RWPE1 (cell line): ENCODE measurements at regions not wholly inside any gene's neighbourhood (a gene's known extent, or its start where the extent isn't known, plus 50 kb on each side); places are given as distances from the start of the nearest gene placed in this dataset.

ENCODE experiments used
- CTCF ChIA-PET: fragments of 350-600 bp; sonication (Branson Sonifier 250); formaldehyde crosslinking; extraction: SDS; loops from one replicate; lab custom pipeline; 2021; lab: Yijun Ruan, JAX
- POLR2A ChIA-PET: fragments of 400-600 bp; formaldehyde crosslinking; extraction: SDS; loops from one replicate; lab custom pipeline; 2020; ENCODE audit warnings: antibody characterized with exemption; ENCODE audit not compliant: low non-redundant PET; lab: Yijun Ruan, JAX
- DNase-seq: peaks from one replicate; pipeline ENCODE4 v3.0.0; 2012; ENCODE audit warnings: low spot score
- H3K27ac ChIP-seq: fragments of 450-650 bp; 2 replicates; pipeline ENCODE4 v1.5.1; 2017
- TF ChIP-seq, protein P1 (sequence below): fragments of 450-650 bp; conservative IDR thresholded peaks from 2 replicates; pipeline ENCODE4 v1.5.1; 2017; ENCODE audit warnings: low read depth, mild to moderate bottlenecking

- CTCF ChIA-PET: no interaction called here
- DNase-seq: no peak
- POLR2A ChIA-PET: no interaction called here
- H3K27ac ChIP-seq: no peak overlapping the region
- TF ChIP-seq, protein P1, sequence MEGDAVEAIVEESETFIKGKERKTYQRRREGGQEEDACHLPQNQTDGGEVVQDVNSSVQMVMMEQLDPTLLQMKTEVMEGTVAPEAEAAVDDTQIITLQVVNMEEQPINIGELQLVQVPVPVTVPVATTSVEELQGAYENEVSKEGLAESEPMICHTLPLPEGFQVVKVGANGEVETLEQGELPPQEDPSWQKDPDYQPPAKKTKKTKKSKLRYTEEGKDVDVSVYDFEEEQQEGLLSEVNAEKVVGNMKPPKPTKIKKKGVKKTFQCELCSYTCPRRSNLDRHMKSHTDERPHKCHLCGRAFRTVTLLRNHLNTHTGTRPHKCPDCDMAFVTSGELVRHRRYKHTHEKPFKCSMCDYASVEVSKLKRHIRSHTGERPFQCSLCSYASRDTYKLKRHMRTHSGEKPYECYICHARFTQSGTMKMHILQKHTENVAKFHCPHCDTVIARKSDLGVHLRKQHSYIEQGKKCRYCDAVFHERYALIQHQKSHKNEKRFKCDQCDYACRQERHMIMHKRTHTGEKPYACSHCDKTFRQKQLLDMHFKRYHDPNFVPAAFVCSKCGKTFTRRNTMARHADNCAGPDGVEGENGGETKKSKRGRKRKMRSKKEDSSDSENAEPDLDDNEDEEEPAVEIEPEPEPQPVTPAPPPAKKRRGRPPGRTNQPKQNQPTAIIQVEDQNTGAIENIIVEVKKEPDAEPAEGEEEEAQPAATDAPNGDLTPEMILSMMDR: no peak
Observed at GRCh38 chr22:48926643-48927042, 901.0 kb downstream of the BRD1 start.

- no peak for DNase-seq
- ChIA-PET POLR2A (no interaction called here), CTCF (no interaction called here)
- H3K27ac ChIP-seq: no peak overlapping the region
- TF ChIP-seq, protein P1: no peak
Observed at GRCh38 chr22:48926136-48926535, 901.5 kb downstream of the BRD1 start.

GRCh38 chr22:48925450-48925849 is 902.2 kb downstream of the BRD1 start:
- no peak overlapping the region for H3K27ac ChIP-seq
- TF ChIP-seq, protein P1: no peak
- no peak for DNase-seq
- CTCF ChIA-PET: no interaction called here
- POLR2A ChIA-PET: no interaction called here

DNA sequence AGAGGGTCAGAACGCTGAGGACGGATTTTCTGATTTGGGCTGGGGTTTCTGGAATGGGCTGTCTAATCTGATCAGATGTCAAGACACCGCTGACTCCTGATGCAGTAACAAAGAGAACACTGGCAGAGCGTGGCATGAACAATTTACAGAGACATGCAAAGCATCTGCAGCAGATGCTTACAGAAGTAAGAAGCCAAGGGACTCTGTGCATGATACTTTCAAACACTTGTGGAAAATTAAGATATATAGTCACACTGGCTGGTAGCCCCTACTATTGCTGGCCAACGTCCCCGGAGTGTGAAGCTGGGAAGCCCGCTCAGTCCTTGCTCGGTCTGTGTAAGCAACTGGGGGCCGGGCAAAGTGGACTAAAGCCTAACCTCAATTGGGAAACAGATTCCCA is 903.7 kb downstream of the BRD1 start:
- no peak for DNase-seq
- ChIA-PET CTCF (no interaction called here), POLR2A (no interaction called here)
- TF ChIP-seq, protein P1: no peak
- no peak overlapping the region for H3K27ac ChIP-seq

DNA sequence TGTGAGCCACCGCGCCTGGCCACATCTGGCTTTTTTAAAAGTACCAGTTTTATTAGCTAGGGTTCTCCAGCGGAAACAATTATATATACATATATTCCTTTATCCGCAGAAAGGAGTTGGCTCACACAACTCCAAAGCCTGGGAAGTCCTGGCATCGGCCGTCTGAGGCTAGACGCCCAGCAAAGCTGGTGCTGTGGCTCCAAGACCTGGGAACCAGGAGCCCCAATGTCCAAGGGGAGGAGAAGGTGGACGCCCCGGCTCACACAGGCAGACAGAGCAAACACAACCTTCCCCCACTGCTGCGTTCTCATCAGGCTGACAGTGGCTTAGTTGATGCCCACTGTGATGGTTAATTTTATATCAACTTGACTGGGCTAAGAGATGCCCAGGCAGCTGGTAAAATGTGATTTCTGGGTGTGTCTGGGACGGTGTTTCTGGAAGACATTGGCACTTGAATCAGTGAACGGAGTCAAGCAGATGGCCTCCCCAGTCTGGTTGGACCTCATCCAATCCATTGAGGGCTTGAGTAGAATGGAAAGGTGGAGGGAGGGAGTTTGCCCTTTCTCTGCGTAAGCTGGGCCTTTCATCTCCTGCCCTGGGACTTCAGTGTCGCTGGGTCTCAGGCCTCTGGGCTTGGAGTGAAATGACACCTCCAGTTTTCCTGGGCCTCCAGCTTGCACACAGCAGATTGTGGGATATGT is 904.4 kb downstream of the BRD1 start:
- TF ChIP-seq, protein P1: no peak
- no peak overlapping the region for H3K27ac ChIP-seq
- no peak for DNase-seq
- ChIA-PET CTCF (no interaction called here), POLR2A (no interaction called here)

DNA sequence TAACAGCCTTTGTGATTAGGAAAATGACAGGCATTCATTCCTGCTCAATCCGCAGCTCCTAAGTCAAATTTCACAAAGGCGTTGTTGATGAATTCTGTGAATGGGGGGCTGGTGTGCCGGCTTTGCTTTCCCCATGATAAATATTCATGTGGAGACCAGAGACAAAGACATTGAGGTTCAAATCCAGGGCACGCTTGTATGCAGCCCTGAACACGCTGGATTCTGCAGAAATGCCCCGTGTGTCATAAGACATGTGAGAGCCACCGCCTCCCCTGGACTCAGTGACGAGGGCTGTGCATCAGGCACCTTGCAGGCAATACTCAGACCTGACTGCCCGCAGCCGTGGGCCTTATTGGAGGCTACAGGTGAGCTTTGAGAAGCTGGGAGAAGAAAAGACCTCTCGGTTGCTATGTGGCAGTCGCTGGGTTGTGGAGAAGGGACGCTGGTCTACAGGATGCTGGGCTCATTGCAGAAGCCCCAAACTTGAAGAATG is 906.2 kb downstream of the BRD1 start:
- no peak overlapping the region for H3K27ac ChIP-seq
- ChIA-PET POLR2A (no interaction called here), CTCF (no interaction called here)
- no peak for DNase-seq
- TF ChIP-seq, protein P1: no peak
